ENCODE measurements at regions not wholly inside any gene's neighbourhood (a gene's known extent, or its start where the extent isn't known, plus 50 kb on each side); places are given as distances from the start of the nearest gene placed in this dataset.

DNA sequence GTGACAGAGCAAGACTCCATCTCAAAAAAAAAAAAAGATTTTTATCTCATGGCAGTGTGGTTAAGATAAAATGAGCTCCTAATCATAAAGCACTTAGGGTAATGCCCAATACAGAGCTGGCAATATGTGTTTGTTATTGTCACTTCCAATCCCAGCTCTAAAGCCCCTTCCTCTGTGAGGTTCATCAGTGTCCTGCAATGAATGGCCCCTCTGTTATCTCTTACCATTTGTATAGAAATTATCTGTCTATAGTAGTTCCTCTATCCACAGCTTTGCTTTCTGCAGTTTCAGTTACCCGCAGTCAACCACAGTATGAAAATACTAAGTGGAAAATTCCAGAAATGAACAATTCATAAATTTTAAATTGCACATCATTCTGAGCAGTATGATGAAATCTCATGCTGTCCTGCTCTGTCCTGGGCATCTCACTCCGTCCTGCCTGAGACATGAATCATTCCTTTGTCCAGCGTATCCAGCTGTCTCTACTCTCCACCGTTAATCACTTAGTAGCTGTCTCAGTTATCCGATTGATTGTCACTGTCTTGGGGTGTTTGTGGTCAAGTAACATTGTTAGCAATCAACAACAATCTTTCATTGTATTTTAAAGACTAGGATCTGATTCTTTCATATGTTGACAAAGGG lies 50.2 kb upstream of the DNAH14 start:
- Histone ChIP-seq H3K4me3 (ENCODE audit: low read depth, low read length) (no peak overlapping the region), H3K9me3 (ENCODE audit: control insufficient read depth, insufficient read depth, low read depth, low read length) (no peaks in the 10 kb centered on the region), H3K4me1 (ENCODE audit: control insufficient read depth, insufficient read depth, low read length) (peaks cover 60% of the 10 kb centered on the region), H3K27ac (ENCODE audit: extremely low read depth, low read depth, low read length) (no peak overlapping the region), H3K36me3 (ENCODE audit: control insufficient read depth in 2 of 2, insufficient read depth in 1 of 2, low read length in 2 of 2) (no peaks in the 10 kb centered on the region)
- ChIA-PET CTCF (interaction anchor here (0.6 to 3.6 kb wide), 7 partner anchors 14 to 346 kb away, joined by 3 to 32 read pairs (median 5); no protein-coding TSS in a partner anchor), POLR2A (no interaction called here)
- no peak for TF ChIP-seq ZNF114 (tag by site-specific recombination; IDR thresholded peaks at IDR 0.05)
- no peak for TF ChIP-seq TCF7L2 (IDR thresholded peaks at IDR 0.05; ENCODE audit: borderline replicate concordance, low read depth, low read length)
- no peak for TF ChIP-seq SETDB1 (IDR thresholded peaks at IDR 0.05; ENCODE audit: insufficient read length, low read length)
- TF ChIP-seq ZBTB17 (tag by site-specific recombination; IDR thresholded peaks at IDR 0.05), result peak; percentile 74
- no peak for TF ChIP-seq ZNF785 (tag by site-specific recombination; IDR thresholded peaks at IDR 0.05)

Data from HEK293 (cell line).